Breast epithelium (tissue), 4 donors: ENCODE measurements at regions not wholly inside any gene's neighbourhood (a gene's known extent, or its start where the extent isn't known, plus 50 kb on each side); places are given as distances from the start of the nearest gene placed in this dataset.

Source experiments
- DNase-seq, 2 donors: peaks; one replicate each; pipeline ENCODE4 v3.0.0-alpha.2; 2019; ENCODE audit warnings: low spot score in 2 of 2
- H3K27ac ChIP-seq, 2 donors: fragments of 200-600 bp; sonication (generic) in 1 of 2; one replicate each; pipeline ENCODE4 v1.5.1; 2016 to 2019; ENCODE audit warnings: mild to moderate bottlenecking in 1 of 2
- H3K27me3 ChIP-seq, 2 donors: fragments of 200-600 bp; sonication (generic) in 1 of 2; one replicate each; pipeline versions ENCODE4 v1.5.1 to v1.6.0; 2017 to 2019; ENCODE audit warnings: control low read depth in 1 of 2, mild to moderate bottlenecking in 1 of 2
- H3K36me3 ChIP-seq: fragments of 200-600 bp; one replicate; pipeline ENCODE4 v1.5.1; 2019
- H3K4me1 ChIP-seq, 2 donors: fragments of 200-600 bp; sonication (generic); one replicate each; pipeline ENCODE4 v1.5.1; 2016 to 2019; ENCODE audit warnings: control low read depth in 1 of 2
- H3K4me3 ChIP-seq, 3 donors: fragments of 200-600 bp; sonication (generic); 1 replicate in 2 of 3; 2 replicates in 1 of 3; pipeline ENCODE4 v1.5.1; 2016 to 2019; ENCODE audit warnings: mild to moderate bottlenecking in 3 of 3, moderate library complexity in 2 of 3
- H3K9me3 ChIP-seq, 2 donors: fragments of 200-600 bp; sonication (generic) in 1 of 2; one replicate each; pipeline ENCODE4 v1.5.1; 2016 to 2019; ENCODE audit warnings: control low read depth in 1 of 2
- CTCF ChIP-seq, 3 donors: fragments of 450-650 bp; IDR thresholded peaks; one replicate each; pipeline ENCODE4 v1.5.1; 2016 to 2017; ENCODE audit warnings: antibody characterized with exemption in 3 of 3, mild to moderate bottlenecking in 3 of 3, moderate library complexity in 3 of 3
- POLR2A ChIP-seq: fragments of 450-650 bp; IDR thresholded peaks from one replicate; pipeline ENCODE4 v1.6.1; 2016; ENCODE audit warnings: antibody characterized with exemption, mild to moderate bottlenecking, moderate library complexity
- POLR2AphosphoS5 ChIP-seq, 3 donors: sonication (generic); formaldehyde crosslinking; IDR thresholded peaks; one replicate each; pipeline ENCODE4 v1.6.1; 2017; ENCODE audit warnings: antibody characterized with exemption in 3 of 3
- intact Hi-C: fragments of 100-400 bp; cut with DNase I; formaldehyde crosslinking; loops from one replicate; pipeline ENCODE4 v1.15.1; 2023; ENCODE audit warnings: low total_unique reads

DNA sequence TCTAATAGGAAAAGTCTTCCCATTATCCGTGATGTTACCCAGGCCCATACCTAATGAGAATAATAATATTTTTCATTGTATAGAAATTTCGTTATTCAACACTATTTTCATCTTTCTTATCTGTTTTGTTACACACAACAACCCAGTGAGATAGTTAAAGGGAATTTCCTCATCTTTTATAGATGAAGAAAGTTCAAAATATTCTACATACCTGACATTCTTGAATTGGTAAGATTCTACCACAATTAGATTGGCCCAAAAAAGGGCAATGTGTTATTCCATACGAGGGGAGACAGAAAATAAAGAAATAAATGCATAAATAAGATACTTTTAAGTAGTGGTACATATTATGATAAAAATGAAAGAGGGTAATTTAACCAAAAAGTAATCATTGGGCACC, 405.5 kb upstream of the ADAMTS5 start:
- Histone ChIP-seq H3K27ac (no peak overlapping the region), H3K27me3 (no peaks in the 10 kb centered on the region), H3K36me3 (no peaks in the 10 kb centered on the region), H3K9me3 (no peaks in the 10 kb centered on the region), H3K4me1 (no peaks in the 10 kb centered on the region), H3K4me3 (no peak overlapping the region)
- DNase-seq: no peak
- intact Hi-C loops: no loop called here
- TF ChIP-seq POLR2AphosphoS5 (IDR thresholded peaks at IDR 0.05): no peak
- TF ChIP-seq POLR2A: no peak
- no peak for TF ChIP-seq CTCF (IDR thresholded peaks at IDR 0.05)

GRCh38 chr21:27371975-27372331, 405.1 kb upstream of the ADAMTS5 start:
- no peaks in the 10 kb centered on the region for H3K4me1 ChIP-seq
- intact Hi-C loops: no loop called here
- TF ChIP-seq POLR2AphosphoS5 (IDR thresholded peaks at IDR 0.05) (no peak), POLR2A (no peak), CTCF (IDR thresholded peaks at IDR 0.05) (no peak)
- DNase-seq: no peak
- H3K27me3 ChIP-seq: no peaks in the 10 kb centered on the region
- H3K36me3 ChIP-seq: no peaks in the 10 kb centered on the region
- H3K27ac ChIP-seq: no peak overlapping the region
- H3K4me3 ChIP-seq: no peak overlapping the region
- H3K9me3 ChIP-seq: no peaks in the 10 kb centered on the region

- intact Hi-C loops: no loop called here
- TF ChIP-seq POLR2AphosphoS5 (IDR thresholded peaks at IDR 0.05): no peak
- TF ChIP-seq CTCF (IDR thresholded peaks at IDR 0.05): no peak
- no peak for TF ChIP-seq POLR2A
- DNase-seq: no peak
- Histone ChIP-seq H3K9me3 (no peaks in the 10 kb centered on the region), H3K36me3 (no peaks in the 10 kb centered on the region), H3K4me1 (no peaks in the 10 kb centered on the region), H3K27ac (no peak overlapping the region), H3K27me3 (no peaks in the 10 kb centered on the region), H3K4me3 (no peak overlapping the region)
Observed at GRCh38 chr21:27371115-27371974, 404.5 kb upstream of the ADAMTS5 start.

- DNase-seq: no peak
- TF ChIP-seq POLR2AphosphoS5 (IDR thresholded peaks at IDR 0.05): no peak
- TF ChIP-seq POLR2A: no peak
- TF ChIP-seq CTCF (IDR thresholded peaks at IDR 0.05): no peak
- Histone ChIP-seq H3K9me3 (no peaks in the 10 kb centered on the region), H3K4me1 (no peaks in the 10 kb centered on the region), H3K27me3 (no peaks in the 10 kb centered on the region), H3K36me3 (no peaks in the 10 kb centered on the region), H3K4me3 (no peak overlapping the region), H3K27ac (no peak overlapping the region)
- intact Hi-C loops: no loop called here
Observed at GRCh38 chr21:27369978-27370571, 403.2 kb upstream of the ADAMTS5 start.

DNA sequence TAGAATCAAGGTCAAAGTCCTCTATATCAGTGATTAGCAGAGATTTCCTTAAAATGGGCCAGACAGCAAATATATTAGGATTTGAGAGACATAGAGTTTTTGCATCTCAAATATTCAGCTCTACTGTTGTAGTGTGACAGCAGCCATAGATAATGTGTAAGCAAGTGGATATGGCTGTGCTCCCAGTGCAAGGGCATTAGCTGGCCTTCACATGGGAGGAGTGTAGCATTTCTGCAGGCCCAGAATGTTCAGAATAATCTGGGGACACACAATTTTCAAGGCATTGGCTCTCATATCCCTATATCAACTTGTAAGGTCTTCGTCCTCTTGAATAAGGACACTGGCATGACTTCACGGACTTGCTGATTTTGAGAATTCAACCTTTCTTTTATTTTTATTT, 402.3 kb upstream of the ADAMTS5 start:
- H3K36me3 ChIP-seq: no peaks in the 10 kb centered on the region
- H3K27ac ChIP-seq: no peak overlapping the region
- no peaks in the 10 kb centered on the region for H3K4me1 ChIP-seq
- DNase-seq: no peak
- no peak overlapping the region for H3K4me3 ChIP-seq
- no peaks in the 10 kb centered on the region for H3K9me3 ChIP-seq
- TF ChIP-seq POLR2A (no peak), POLR2AphosphoS5 (IDR thresholded peaks at IDR 0.05) (no peak), CTCF (IDR thresholded peaks at IDR 0.05) (no peak)
- intact Hi-C loops: no loop called here
- no peaks in the 10 kb centered on the region for H3K27me3 ChIP-seq
